Sigmoid colon (tissue), 3 donors: ENCODE measurements at regions not wholly inside any gene's neighbourhood (a gene's known extent, or its start where the extent isn't known, plus 50 kb on each side); places are given as distances from the start of the nearest gene placed in this dataset.

Source experiments
- CTCF ChIP-seq, 4 experiments: fragments of 450-650 bp in 3 of 4; fragments of 200-600 bp in 1 of 4; IDR thresholded peaks; one replicate each; pipeline ENCODE4 v1.5.1; 2016 to 2019; ENCODE audit warnings: antibody characterized with exemption in 4 of 4, mild to moderate bottlenecking in 3 of 4, moderate library complexity in 2 of 4
- POLR2A ChIP-seq, 2 donors: fragments of 450-650 bp; IDR thresholded peaks; one replicate each; pipeline ENCODE4 v1.6.1; 2016; ENCODE audit warnings: antibody characterized with exemption in 2 of 2, mild to moderate bottlenecking in 2 of 2, moderate library complexity in 2 of 2

- TF ChIP-seq CTCF (IDR thresholded peaks at IDR 0.05) (no peak), POLR2A (IDR thresholded peaks at IDR 0.05) (no peak)
Measured at GRCh38 chrX:125439194-125439849, 119.7 kb downstream of the TEX13C start.
